ENCODE measurements at regions not wholly inside any gene's neighbourhood (a gene's known extent, or its start where the extent isn't known, plus 50 kb on each side); places are given as distances from the start of the nearest gene placed in this dataset.

DNA sequence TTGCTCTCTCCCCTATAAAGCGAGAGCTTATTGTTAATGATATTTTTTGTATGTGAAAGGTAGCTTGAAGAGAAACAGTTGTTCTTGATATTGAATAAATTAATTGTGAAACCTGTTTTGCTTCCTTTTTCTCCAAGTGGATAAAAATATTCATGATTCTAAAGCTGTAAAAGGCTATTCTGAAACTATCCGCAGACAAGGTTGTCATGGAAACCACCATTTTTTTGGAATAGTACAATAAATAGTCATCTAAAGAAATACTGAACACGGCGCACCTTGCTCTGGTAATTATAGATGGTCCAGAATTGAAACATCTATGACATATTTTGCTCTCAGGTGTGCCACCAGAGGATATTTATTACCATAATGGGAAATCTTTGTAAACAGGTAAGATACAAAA, 1103.0 kb upstream of the SLC39A10 start:
- TF ChIP-seq EZH2phosphoT487 (IDR thresholded peaks at IDR 0.05; ENCODE audit: borderline replicate concordance, low read length) (no peak), EZH2 (IDR thresholded peaks at IDR 0.05; ENCODE audit: low read length, unreplicated experiment) (no peak)
- TF ChIP-seq, protein P1, sequence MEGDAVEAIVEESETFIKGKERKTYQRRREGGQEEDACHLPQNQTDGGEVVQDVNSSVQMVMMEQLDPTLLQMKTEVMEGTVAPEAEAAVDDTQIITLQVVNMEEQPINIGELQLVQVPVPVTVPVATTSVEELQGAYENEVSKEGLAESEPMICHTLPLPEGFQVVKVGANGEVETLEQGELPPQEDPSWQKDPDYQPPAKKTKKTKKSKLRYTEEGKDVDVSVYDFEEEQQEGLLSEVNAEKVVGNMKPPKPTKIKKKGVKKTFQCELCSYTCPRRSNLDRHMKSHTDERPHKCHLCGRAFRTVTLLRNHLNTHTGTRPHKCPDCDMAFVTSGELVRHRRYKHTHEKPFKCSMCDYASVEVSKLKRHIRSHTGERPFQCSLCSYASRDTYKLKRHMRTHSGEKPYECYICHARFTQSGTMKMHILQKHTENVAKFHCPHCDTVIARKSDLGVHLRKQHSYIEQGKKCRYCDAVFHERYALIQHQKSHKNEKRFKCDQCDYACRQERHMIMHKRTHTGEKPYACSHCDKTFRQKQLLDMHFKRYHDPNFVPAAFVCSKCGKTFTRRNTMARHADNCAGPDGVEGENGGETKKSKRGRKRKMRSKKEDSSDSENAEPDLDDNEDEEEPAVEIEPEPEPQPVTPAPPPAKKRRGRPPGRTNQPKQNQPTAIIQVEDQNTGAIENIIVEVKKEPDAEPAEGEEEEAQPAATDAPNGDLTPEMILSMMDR (conservative IDR thresholded peaks at IDR 0.05; ENCODE audit: low read depth, low read length), result no peak
